Fibroblast of lung (primary cell): ENCODE measurements at regions not wholly inside any gene's neighbourhood (a gene's known extent, or its start where the extent isn't known, plus 50 kb on each side); places are given as distances from the start of the nearest gene placed in this dataset.

ENCODE experiments used
- DNase-seq, 2 donors: peaks; one replicate each; pipeline versions ENCODE4 v3.0.0 to v3.0.0-alpha.2; 2010; ENCODE audit warnings: low read depth in 2 of 2
- H2AFZ ChIP-seq: 2 replicates; pipeline ENCODE4 v1.5.1; 2012; ENCODE audit warnings: low read length, control low read depth, inconsistent platforms
- H3K27ac ChIP-seq: 2 replicates; pipeline ENCODE4 v1.5.1; 2011; ENCODE audit warnings: low read length, control low read depth; ENCODE audit not compliant: insufficient read depth
- H3K27me3 ChIP-seq: 2 replicates; pipeline ENCODE4 v1.5.1; 2011; ENCODE audit warnings: mild to moderate bottlenecking, low read length; ENCODE audit not compliant: control insufficient read depth, insufficient read depth
- H3K36me3 ChIP-seq: 2 replicates; pipeline ENCODE4 v1.5.1; 2011; ENCODE audit warnings: low read length; ENCODE audit not compliant: control insufficient read depth, insufficient read depth
- H3K4me1 ChIP-seq: 2 replicates; pipeline ENCODE4 v1.5.1; 2011; ENCODE audit warnings: low read length; ENCODE audit not compliant: control insufficient read depth, insufficient read depth; ENCODE audit errors: extremely low read depth
- H3K4me2 ChIP-seq: 2 replicates; pipeline ENCODE4 v1.5.1; 2011; ENCODE audit warnings: low read length, control low read depth; ENCODE audit not compliant: insufficient read depth; ENCODE audit errors: extremely low read depth
- H3K4me3 ChIP-seq, 4 experiments: fragments of 200-600 bp in 1 of 4; sonication (generic) in 1 of 4; replicated peaks in 1 of 4; 2 replicates each; pipeline ENCODE4 v1.5.1; 2011 to 2016; ENCODE audit warnings: low read length in 4 of 4, low read depth in 3 of 4, mild to moderate bottlenecking in 3 of 4, control low read depth in 2 of 4, inconsistent platforms in 1 of 4, mixed read lengths in 1 of 4; ENCODE audit not compliant: insufficient read depth in 1 of 4; ENCODE audit errors: control extremely low read depth in 1 of 4
- H3K79me2 ChIP-seq: 2 replicates; pipeline ENCODE4 v1.5.1; 2012; ENCODE audit warnings: mild to moderate bottlenecking, low read length, inconsistent platforms; ENCODE audit not compliant: control insufficient read depth, insufficient read depth
- H3K9ac ChIP-seq: 2 replicates; pipeline ENCODE4 v1.5.1; 2011; ENCODE audit warnings: mild to moderate bottlenecking, low read length, control low read depth; ENCODE audit not compliant: insufficient read depth
- H3K9me3 ChIP-seq: 2 replicates; pipeline ENCODE4 v1.5.1; 2012; ENCODE audit warnings: low read depth, low read length; ENCODE audit not compliant: control insufficient read depth, insufficient read depth
- H4K20me1 ChIP-seq: 2 replicates; pipeline ENCODE4 v1.5.1; 2011; ENCODE audit warnings: low read length; ENCODE audit not compliant: control insufficient read depth, insufficient read depth; ENCODE audit errors: extremely low read depth
- EZH2 ChIP-seq: IDR thresholded peaks from 2 replicates; pipeline ENCODE4 v1.5.1; 2012; ENCODE audit warnings: low read length, control low read depth, mild to moderate bottlenecking; ENCODE audit errors: missing control alignments
- TF ChIP-seq, protein P1 (sequence below), 2 donors: IDR thresholded peaks in 1 of 2; conservative IDR thresholded peaks in 1 of 2; 1 replicate in 1 of 2; 2 replicates in 1 of 2; pipeline ENCODE4 v1.5.1; 2011 to 2012; ENCODE audit warnings: low read length in 2 of 2, control low read depth in 1 of 2, inconsistent platforms in 1 of 2, low read depth in 1 of 2, mild to moderate bottlenecking in 1 of 2

DNA sequence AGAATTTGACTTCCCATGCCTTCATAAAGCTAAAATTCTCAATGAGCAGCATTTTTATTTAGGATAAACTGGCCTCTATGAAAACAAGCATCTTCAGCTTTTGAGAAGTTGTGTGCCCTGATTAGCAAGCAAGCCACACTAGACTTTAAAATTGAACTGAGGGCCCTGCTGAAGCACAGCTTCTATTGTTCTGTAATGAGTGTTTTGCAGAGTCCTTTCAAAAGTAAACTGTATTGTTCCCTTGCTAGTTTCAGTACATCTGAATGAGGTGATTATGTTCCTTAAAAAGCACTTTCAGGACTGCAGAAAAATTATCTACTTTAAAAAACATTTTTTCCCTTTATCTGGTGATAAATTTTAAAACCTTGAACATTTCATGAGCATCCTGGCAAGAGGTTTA lies 113.3 kb upstream of the PRPS1L1 start:
- Histone ChIP-seq H3K27me3 (no peaks in the 10 kb centered on the region), H2AFZ (no peak overlapping the region), H3K36me3 (no peaks in the 10 kb centered on the region), H3K4me3 (no peak overlapping the region), H3K9me3 (no peaks in the 10 kb centered on the region), H3K9ac (no peak overlapping the region), H3K4me1 (no peaks in the 10 kb centered on the region), H4K20me1 (no peaks in the 10 kb centered on the region), H3K79me2 (no peaks in the 10 kb centered on the region), H3K4me2 (no peak overlapping the region), H3K27ac (no peak overlapping the region)
- DNase-seq, result no peak
- TF ChIP-seq, protein P1, sequence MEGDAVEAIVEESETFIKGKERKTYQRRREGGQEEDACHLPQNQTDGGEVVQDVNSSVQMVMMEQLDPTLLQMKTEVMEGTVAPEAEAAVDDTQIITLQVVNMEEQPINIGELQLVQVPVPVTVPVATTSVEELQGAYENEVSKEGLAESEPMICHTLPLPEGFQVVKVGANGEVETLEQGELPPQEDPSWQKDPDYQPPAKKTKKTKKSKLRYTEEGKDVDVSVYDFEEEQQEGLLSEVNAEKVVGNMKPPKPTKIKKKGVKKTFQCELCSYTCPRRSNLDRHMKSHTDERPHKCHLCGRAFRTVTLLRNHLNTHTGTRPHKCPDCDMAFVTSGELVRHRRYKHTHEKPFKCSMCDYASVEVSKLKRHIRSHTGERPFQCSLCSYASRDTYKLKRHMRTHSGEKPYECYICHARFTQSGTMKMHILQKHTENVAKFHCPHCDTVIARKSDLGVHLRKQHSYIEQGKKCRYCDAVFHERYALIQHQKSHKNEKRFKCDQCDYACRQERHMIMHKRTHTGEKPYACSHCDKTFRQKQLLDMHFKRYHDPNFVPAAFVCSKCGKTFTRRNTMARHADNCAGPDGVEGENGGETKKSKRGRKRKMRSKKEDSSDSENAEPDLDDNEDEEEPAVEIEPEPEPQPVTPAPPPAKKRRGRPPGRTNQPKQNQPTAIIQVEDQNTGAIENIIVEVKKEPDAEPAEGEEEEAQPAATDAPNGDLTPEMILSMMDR (conservative IDR thresholded peaks at IDR 0.05 in 1 of 2, IDR thresholded peaks at IDR 0.05 in 1 of 2; ENCODE audit: low read depth in 1 of 2, low read length in 2 of 2), result no peak
- no peak for TF ChIP-seq EZH2

DNA sequence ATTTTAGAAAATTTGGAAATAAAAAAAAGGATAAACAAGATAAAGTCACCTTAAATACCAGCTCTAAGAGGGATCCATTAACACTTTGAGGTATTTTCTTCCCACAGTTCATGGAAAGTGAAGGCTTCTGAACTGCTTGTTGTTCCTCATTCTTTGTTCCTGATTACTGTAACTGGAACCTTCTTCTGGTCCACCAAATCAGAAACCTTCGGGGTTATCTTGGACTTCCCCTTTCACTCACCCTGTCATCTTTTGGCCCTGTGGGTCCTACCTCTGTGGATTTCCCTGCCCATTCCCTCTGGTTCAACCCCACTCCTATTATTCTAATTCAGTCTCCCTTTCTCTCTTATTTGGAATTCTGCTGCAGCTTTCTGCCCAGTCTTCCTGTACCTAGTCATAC lies 116.5 kb upstream of the PRPS1L1 start:
- H4K20me1 ChIP-seq, result no peaks in the 10 kb centered on the region
- no peaks in the 10 kb centered on the region for H3K79me2 ChIP-seq
- TF ChIP-seq EZH2, result no peak
- TF ChIP-seq, protein P1 (conservative IDR thresholded peaks at IDR 0.05 in 1 of 2, IDR thresholded peaks at IDR 0.05 in 1 of 2; ENCODE audit: low read depth in 1 of 2, low read length in 2 of 2), result no peak

DNA sequence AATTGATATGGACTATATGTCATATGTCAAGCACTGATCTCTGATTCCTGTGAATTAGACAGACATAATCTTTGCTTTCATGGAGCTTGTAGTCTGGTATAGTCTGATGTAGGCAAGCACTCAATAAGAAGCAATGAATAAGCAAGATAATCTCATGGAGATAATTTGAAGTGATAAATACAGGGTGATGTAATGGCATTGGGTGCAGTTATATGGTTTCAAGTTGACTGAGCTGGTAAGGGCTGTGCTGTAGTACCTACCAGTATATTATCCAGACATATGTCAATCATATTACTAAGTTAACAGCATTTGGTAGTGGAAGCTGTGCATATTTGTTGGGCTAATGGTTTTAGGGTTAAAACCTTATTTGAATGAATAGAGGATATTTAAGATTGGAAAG lies 117.5 kb upstream of the PRPS1L1 start:
- TF ChIP-seq, protein P1 (conservative IDR thresholded peaks at IDR 0.05 in 1 of 2, IDR thresholded peaks at IDR 0.05 in 1 of 2; ENCODE audit: low read depth in 1 of 2, low read length in 2 of 2), result no peak
- TF ChIP-seq EZH2, result no peak
- Histone ChIP-seq H3K4me2 (no peak overlapping the region), H3K27ac (no peak overlapping the region), H3K4me3 (no peak overlapping the region), H3K36me3 (no peaks in the 10 kb centered on the region), H3K9ac (no peak overlapping the region), H3K27me3 (no peaks in the 10 kb centered on the region), H3K9me3 (no peaks in the 10 kb centered on the region), H4K20me1 (no peaks in the 10 kb centered on the region), H2AFZ (no peak overlapping the region), H3K79me2 (no peaks in the 10 kb centered on the region), H3K4me1 (no peaks in the 10 kb centered on the region)
- DNase-seq, result no peak

More for the DNA sequence above, 116.5 kb upstream of the PRPS1L1 start:
- no peak overlapping the region for H3K4me2 ChIP-seq
- DNase-seq, result no peak
- no peaks in the 10 kb centered on the region for H3K4me1 ChIP-seq
- H2AFZ ChIP-seq, result no peak overlapping the region
- no peak overlapping the region for H3K9ac ChIP-seq
- H3K4me3 ChIP-seq, result no peak overlapping the region
- H3K9me3 ChIP-seq, result no peaks in the 10 kb centered on the region
- H3K27me3 ChIP-seq, result no peaks in the 10 kb centered on the region
- H3K36me3 ChIP-seq, result no peaks in the 10 kb centered on the region
- no peak overlapping the region for H3K27ac ChIP-seq
